Lower lobe of right lung (tissue), 2 donors: ENCODE measurements at regions not wholly inside any gene's neighbourhood (a gene's known extent, or its start where the extent isn't known, plus 50 kb on each side); places are given as distances from the start of the nearest gene placed in this dataset.

ENCODE experiments used
- ATAC-seq, 2 donors: fragments of 200-7000 bp; cut with Tn5 transposase; one replicate each; pipeline ENCODE4 v1.9.1; 2020 to 2022; ENCODE audit warnings: mild to moderate bottlenecking in 2 of 2, moderate library complexity in 2 of 2
- DNase-seq: peaks from one replicate; pipeline ENCODE4 v3.0.0-alpha.2; 2020
- H3K27ac ChIP-seq: fragments of 200-600 bp; one replicate; pipeline ENCODE4 v1.8.0; 2022
- H3K27me3 ChIP-seq: fragments of 200-600 bp; one replicate; pipeline ENCODE4 v1.8.0; 2022; ENCODE audit warnings: low read depth
- H3K36me3 ChIP-seq: fragments of 200-600 bp; one replicate; pipeline ENCODE4 v1.8.0; 2022; ENCODE audit warnings: mild to moderate bottlenecking
- H3K4me1 ChIP-seq: fragments of 200-600 bp; one replicate; pipeline ENCODE4 v1.8.0; 2022
- H3K4me3 ChIP-seq: fragments of 200-600 bp; one replicate; pipeline ENCODE4 v1.8.0; 2022; ENCODE audit warnings: mild to moderate bottlenecking
- H3K9me3 ChIP-seq: fragments of 200-600 bp; one replicate; pipeline ENCODE4 v1.8.0; 2022
- intact Hi-C: fragments of 100-400 bp; cut with DNase I; formaldehyde crosslinking; loops from one replicate; pipeline ENCODE4 v1.11.0; 2022
- TF ChIP-seq, protein P1 (sequence below): fragments of 200-600 bp; IDR thresholded peaks from one replicate; pipeline ENCODE4 v1.8.0; 2022; ENCODE audit warnings: antibody characterized with exemption, mild to moderate bottlenecking
- donor health status: DM: no; HTN: yes; CAD: no; lungs with severe emphysema.

DNA sequence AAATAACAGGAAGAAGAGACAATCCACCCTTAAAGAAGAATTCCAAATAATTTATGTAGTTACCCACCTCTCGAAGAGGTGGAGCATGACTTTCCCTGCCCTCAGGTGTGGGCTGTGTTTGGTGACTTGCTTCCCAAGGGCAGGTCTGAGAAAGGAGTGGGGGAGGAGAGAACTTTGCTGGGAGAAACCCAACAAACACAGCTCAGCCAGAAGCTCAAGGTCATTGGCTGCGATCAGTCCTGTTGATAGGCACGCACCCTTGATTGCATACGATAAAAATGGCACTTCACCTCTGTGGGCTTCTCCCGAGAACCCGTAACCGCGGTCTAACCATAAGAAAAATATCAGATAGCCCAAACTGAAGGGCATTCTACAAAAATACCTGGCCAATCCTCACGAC is 157.5 kb upstream of the ID2 start:
- Histone ChIP-seq H3K27ac (no peak overlapping the region), H3K9me3 (no peaks in the 10 kb centered on the region), H3K4me3 (no peak overlapping the region), H3K4me1 (peaks cover 27% of the 10 kb centered on the region), H3K36me3 (no peaks in the 10 kb centered on the region), H3K27me3 (no peaks in the 10 kb centered on the region)
- no peak for ATAC-seq
- TF ChIP-seq, protein P1, sequence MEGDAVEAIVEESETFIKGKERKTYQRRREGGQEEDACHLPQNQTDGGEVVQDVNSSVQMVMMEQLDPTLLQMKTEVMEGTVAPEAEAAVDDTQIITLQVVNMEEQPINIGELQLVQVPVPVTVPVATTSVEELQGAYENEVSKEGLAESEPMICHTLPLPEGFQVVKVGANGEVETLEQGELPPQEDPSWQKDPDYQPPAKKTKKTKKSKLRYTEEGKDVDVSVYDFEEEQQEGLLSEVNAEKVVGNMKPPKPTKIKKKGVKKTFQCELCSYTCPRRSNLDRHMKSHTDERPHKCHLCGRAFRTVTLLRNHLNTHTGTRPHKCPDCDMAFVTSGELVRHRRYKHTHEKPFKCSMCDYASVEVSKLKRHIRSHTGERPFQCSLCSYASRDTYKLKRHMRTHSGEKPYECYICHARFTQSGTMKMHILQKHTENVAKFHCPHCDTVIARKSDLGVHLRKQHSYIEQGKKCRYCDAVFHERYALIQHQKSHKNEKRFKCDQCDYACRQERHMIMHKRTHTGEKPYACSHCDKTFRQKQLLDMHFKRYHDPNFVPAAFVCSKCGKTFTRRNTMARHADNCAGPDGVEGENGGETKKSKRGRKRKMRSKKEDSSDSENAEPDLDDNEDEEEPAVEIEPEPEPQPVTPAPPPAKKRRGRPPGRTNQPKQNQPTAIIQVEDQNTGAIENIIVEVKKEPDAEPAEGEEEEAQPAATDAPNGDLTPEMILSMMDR: no peak
- DNase-seq: no peak
- intact Hi-C loops: no loop called here

DNA sequence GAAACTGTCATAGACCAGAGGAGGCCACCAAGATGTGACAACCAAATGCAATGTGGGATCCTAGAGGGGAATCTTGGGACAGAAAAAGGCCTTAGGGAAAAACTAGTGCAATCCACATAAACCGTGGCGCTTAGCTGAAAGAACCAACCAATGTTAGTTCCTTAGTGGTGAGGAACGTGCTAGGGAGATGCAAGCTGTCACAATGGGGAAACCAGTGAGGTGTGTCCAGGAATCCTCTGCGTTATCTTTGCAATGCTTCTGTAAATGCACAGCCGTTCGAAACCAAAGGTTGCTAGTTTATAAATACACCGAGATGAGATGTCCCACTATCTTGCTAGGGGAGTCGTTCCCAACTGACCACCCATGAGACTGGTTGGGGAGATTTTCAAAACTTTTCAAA is 157.0 kb upstream of the ID2 start:
- TF ChIP-seq, protein P1: no peak
- no peaks in the 10 kb centered on the region for H3K9me3 ChIP-seq
- no peak overlapping the region for H3K4me3 ChIP-seq
- no peak overlapping the region for H3K27ac ChIP-seq
- DNase-seq (no peak), ATAC-seq (no peak)
- no peaks in the 10 kb centered on the region for H3K27me3 ChIP-seq
- intact Hi-C loops: no loop called here
- H3K36me3 ChIP-seq: no peaks in the 10 kb centered on the region
- peaks cover 27% of the 10 kb centered on the region for H3K4me1 ChIP-seq

- Histone ChIP-seq H3K9me3 (no peaks in the 10 kb centered on the region), H3K27me3 (no peaks in the 10 kb centered on the region), H3K27ac (peak overlapping the region; percentile 56), H3K36me3 (no peaks in the 10 kb centered on the region), H3K4me1 (peaks cover 27% of the 10 kb centered on the region), H3K4me3 (no peak overlapping the region)
- intact Hi-C loops: no loop called here
- ATAC-seq (no peak), DNase-seq (no peak)
- TF ChIP-seq, protein P1: no peak
These were observed 156.6 kb upstream of the ID2 start for GRCh38 chr2:8525236-8525581.

GRCh38 chr2:8525582-8526402 is 156.1 kb upstream of the ID2 start:
- peak; percentile 94 to 95 for ATAC-seq
- intact Hi-C loops: no loop called here
- no peak overlapping the region for H3K4me3 ChIP-seq

GRCh38 chr2:8526403-8526696 is 155.5 kb upstream of the ID2 start:
- H3K36me3 ChIP-seq: no peaks in the 10 kb centered on the region
- no peak overlapping the region for H3K4me3 ChIP-seq
- H3K27me3 ChIP-seq: no peaks in the 10 kb centered on the region
- intact Hi-C loops: no loop called here
- DNase-seq (no peak), ATAC-seq (no peak)
- TF ChIP-seq, protein P1: no peak
- H3K4me1 ChIP-seq: peaks cover 27% of the 10 kb centered on the region
- peaks cover 4% of the 10 kb centered on the region for H3K9me3 ChIP-seq
- H3K27ac ChIP-seq: peak overlapping the region; percentile 56

More at GRCh38 chr2:8525582-8526402, 156.1 kb upstream of the ID2 start:
- no peaks in the 10 kb centered on the region for H3K27me3 ChIP-seq
- H3K27ac ChIP-seq: peak overlapping the region; percentile 56
- H3K4me1 ChIP-seq: peaks cover 27% of the 10 kb centered on the region
- no peaks in the 10 kb centered on the region for H3K9me3 ChIP-seq
- H3K36me3 ChIP-seq: no peaks in the 10 kb centered on the region
- TF ChIP-seq, protein P1: peak; percentile 45
- DNase-seq: peak; percentile 96
